Activated naive CD8-positive, alpha-beta T cell treated with anti-CD3 and anti-CD28 coated beads, Interleukin-2, amount 10 ng/mL, durations not matched to agents 7 days and 5 days (primary cell): ENCODE measurements at regions not wholly inside any gene's neighbourhood (a gene's known extent, or its start where the extent isn't known, plus 50 kb on each side); places are given as distances from the start of the nearest gene placed in this dataset.
"Not testable (repeated sequence)": the region's sequence is repeated elsewhere in the genome, so short reads cannot be mapped to it uniquely, and the experiment has no call there.

Experiments
- ATAC-seq: fragments of 150-1000 bp; cut with Tn5 transposase; one replicate; pipeline ENCODE4 v1.10.0; 2021; ENCODE audit warnings: low read depth, moderate library complexity
- POLR2A ChIA-PET: fragments of 350-600 bp; sonication (Branson Sonifier 250); formaldehyde crosslinking; loops from one replicate; lab custom pipeline; 2021; ENCODE audit warnings: antibody characterized with exemption; lab: Charles Lee
- DNase-seq: peaks from one replicate; pipeline ENCODE4 v3.0.0; 2021
- H3K27ac Mint-ChIP-seq: one replicate; pipeline ENCODE4 v1.8.0; 2022; ENCODE audit warnings: mild to moderate bottlenecking, mixed read lengths
- H3K27me3 Mint-ChIP-seq: one replicate; pipeline ENCODE4 v1.8.0; 2022; ENCODE audit warnings: mild to moderate bottlenecking, moderate library complexity, mixed read lengths
- H3K36me3 Mint-ChIP-seq: one replicate; pipeline ENCODE4 v1.8.0; 2021; ENCODE audit warnings: mild to moderate bottlenecking, mixed read lengths
- H3K4me1 Mint-ChIP-seq: one replicate; pipeline ENCODE4 v1.8.0; 2021; ENCODE audit warnings: mixed read lengths
- H3K4me3 Mint-ChIP-seq: one replicate; pipeline ENCODE4 v1.8.0; 2022; ENCODE audit warnings: mild to moderate bottlenecking, moderate library complexity, mixed read lengths
- H3K9me3 Mint-ChIP-seq: one replicate; pipeline ENCODE4 v1.8.0; 2021; ENCODE audit warnings: mixed read lengths

- peaks cover 29% of the 10 kb centered on the region for H3K27me3 Mint-ChIP-seq
- ATAC-seq, DNase-seq, H3K27ac Mint-ChIP-seq, H3K9me3 Mint-ChIP-seq, H3K4me3 Mint-ChIP-seq, H3K36me3 Mint-ChIP-seq, POLR2A ChIA-PET, H3K4me1 Mint-ChIP-seq: not testable (repeated sequence)
Observed at GRCh38 chr18:62652057-62652629, 63.2 kb upstream of the PHLPP1 start.

GRCh38 chr18:62655520-62656219, 59.7 kb upstream of the PHLPP1 start:
- no peaks in the 10 kb centered on the region for H3K4me1 Mint-ChIP-seq
- DNase-seq = no peak
- ATAC-seq = no peak
- H3K9me3 Mint-ChIP-seq = no peaks in the 10 kb centered on the region
- H3K27ac Mint-ChIP-seq = no peak overlapping the region
- H3K36me3 Mint-ChIP-seq = no peaks in the 10 kb centered on the region
- no peak overlapping the region for H3K4me3 Mint-ChIP-seq
- POLR2A ChIA-PET = no interaction called here
- H3K27me3 Mint-ChIP-seq = peaks cover 14% of the 10 kb centered on the region

GRCh38 chr18:62658028-62658427, 57.3 kb upstream of the PHLPP1 start:
- no peak for DNase-seq
- no peaks in the 10 kb centered on the region for H3K4me1 Mint-ChIP-seq
- no peak overlapping the region for H3K27ac Mint-ChIP-seq
- no peak for ATAC-seq
- H3K36me3 Mint-ChIP-seq = no peaks in the 10 kb centered on the region
- POLR2A ChIA-PET = no interaction called here
- no peak overlapping the region for H3K4me3 Mint-ChIP-seq
- H3K9me3 Mint-ChIP-seq = no peaks in the 10 kb centered on the region
- H3K27me3 Mint-ChIP-seq = peaks cover 7% of the 10 kb centered on the region

- no peaks in the 10 kb centered on the region for H3K4me1 Mint-ChIP-seq
- H3K9me3 Mint-ChIP-seq = no peaks in the 10 kb centered on the region
- no peak overlapping the region for H3K4me3 Mint-ChIP-seq
- H3K36me3 Mint-ChIP-seq = no peaks in the 10 kb centered on the region
- POLR2A ChIA-PET = no interaction called here
- H3K27ac Mint-ChIP-seq = no peak overlapping the region
- ATAC-seq (no peak), DNase-seq (no peak)
- peaks cover 2% of the 10 kb centered on the region for H3K27me3 Mint-ChIP-seq
Observed at GRCh38 chr18:62659698-62660097, 55.6 kb upstream of the PHLPP1 start.

- ATAC-seq (no peak), DNase-seq (no peak)
- Mint-ChIP-seq H3K9me3 (no peaks in the 10 kb centered on the region), H3K36me3 (no peaks in the 10 kb centered on the region), H3K4me1 (no peaks in the 10 kb centered on the region), H3K4me3 (no peak overlapping the region), H3K27ac (no peak overlapping the region), H3K27me3 (peaks cover 2% of the 10 kb centered on the region)
- POLR2A ChIA-PET = no interaction called here
Observed at GRCh38 chr18:62660691-62661090, 54.6 kb upstream of the PHLPP1 start.

- Mint-ChIP-seq H3K27ac (no peak overlapping the region), H3K4me1 (no peaks in the 10 kb centered on the region), H3K27me3 (peaks cover 2% of the 10 kb centered on the region), H3K4me3 (no peak overlapping the region), H3K36me3 (no peaks in the 10 kb centered on the region), H3K9me3 (no peaks in the 10 kb centered on the region)
- ATAC-seq = no peak
- POLR2A ChIA-PET = no interaction called here
- DNase-seq = no peak
Observed at GRCh38 chr18:62663731-62664336, 51.5 kb upstream of the PHLPP1 start.

GRCh38 chr18:62664414-62664813, 50.9 kb upstream of the PHLPP1 start:
- no peak for ATAC-seq
- Mint-ChIP-seq H3K36me3 (no peaks in the 10 kb centered on the region), H3K4me1 (no peaks in the 10 kb centered on the region), H3K27ac (no peak overlapping the region), H3K27me3 (peaks cover 2% of the 10 kb centered on the region), H3K9me3 (no peaks in the 10 kb centered on the region), H3K4me3 (no peak overlapping the region)
- no peak for DNase-seq
- POLR2A ChIA-PET = no interaction called here

GRCh38 chr18:62665188-62665587, 50.2 kb upstream of the PHLPP1 start:
- Mint-ChIP-seq H3K4me1 (no peaks in the 10 kb centered on the region), H3K27ac (no peak overlapping the region), H3K27me3 (peaks cover 2% of the 10 kb centered on the region), H3K36me3 (peaks cover 1% of the 10 kb centered on the region), H3K9me3 (no peaks in the 10 kb centered on the region), H3K4me3 (no peak overlapping the region)
- DNase-seq = no peak
- ATAC-seq = no peak
- POLR2A ChIA-PET = no interaction called here
